Natural killer cell treated with Interleukin-12 subunit alpha and Interleukin-12 subunit beta and Interleukin-15 and Interleukin-18, amount 100 ng/mL, for 72 hours (primary cell): ENCODE measurements at regions not wholly inside any gene's neighbourhood (a gene's known extent, or its start where the extent isn't known, plus 50 kb on each side); places are given as distances from the start of the nearest gene placed in this dataset.

ENCODE experiments used
- ATAC-seq, 2 donors: fragments of 150-1000 bp; cut with Tn5 transposase in 1 of 2; sonication (Bioruptor Pico), chemical (Tn5 transposase) in 1 of 2; 2 replicates each; pipeline ENCODE4 v1.10.0; 2021
- DNase-seq: peaks from one replicate; pipeline ENCODE4 v3.0.0; 2022; ENCODE audit warnings: low spot score
- H3K27ac Mint-ChIP-seq, 2 donors: 1 replicate in 1 of 2; 2 replicates in 1 of 2; pipeline ENCODE4 v1.8.0; 2022; ENCODE audit warnings: mixed read lengths in 2 of 2, mild to moderate bottlenecking in 1 of 2, moderate library complexity in 1 of 2
- H3K27me3 Mint-ChIP-seq, 2 donors: 1 replicate in 1 of 2; 2 replicates in 1 of 2; pipeline ENCODE4 v1.8.0; 2022; ENCODE audit warnings: mixed read lengths in 2 of 2
- H3K36me3 Mint-ChIP-seq: one replicate; pipeline ENCODE4 v1.8.0; 2022; ENCODE audit warnings: mixed read lengths
- H3K4me1 Mint-ChIP-seq, 2 donors: 1 replicate in 1 of 2; 2 replicates in 1 of 2; pipeline ENCODE4 v1.8.0; 2022; ENCODE audit warnings: low read depth in 2 of 2, mixed read lengths in 2 of 2, mild to moderate bottlenecking in 1 of 2
- H3K4me3 Mint-ChIP-seq: one replicate; pipeline ENCODE4 v1.8.0; 2022; ENCODE audit warnings: mixed read lengths
- H3K9me3 Mint-ChIP-seq: 2 replicates; pipeline ENCODE4 v1.8.0; 2022; ENCODE audit warnings: mixed read lengths

DNA sequence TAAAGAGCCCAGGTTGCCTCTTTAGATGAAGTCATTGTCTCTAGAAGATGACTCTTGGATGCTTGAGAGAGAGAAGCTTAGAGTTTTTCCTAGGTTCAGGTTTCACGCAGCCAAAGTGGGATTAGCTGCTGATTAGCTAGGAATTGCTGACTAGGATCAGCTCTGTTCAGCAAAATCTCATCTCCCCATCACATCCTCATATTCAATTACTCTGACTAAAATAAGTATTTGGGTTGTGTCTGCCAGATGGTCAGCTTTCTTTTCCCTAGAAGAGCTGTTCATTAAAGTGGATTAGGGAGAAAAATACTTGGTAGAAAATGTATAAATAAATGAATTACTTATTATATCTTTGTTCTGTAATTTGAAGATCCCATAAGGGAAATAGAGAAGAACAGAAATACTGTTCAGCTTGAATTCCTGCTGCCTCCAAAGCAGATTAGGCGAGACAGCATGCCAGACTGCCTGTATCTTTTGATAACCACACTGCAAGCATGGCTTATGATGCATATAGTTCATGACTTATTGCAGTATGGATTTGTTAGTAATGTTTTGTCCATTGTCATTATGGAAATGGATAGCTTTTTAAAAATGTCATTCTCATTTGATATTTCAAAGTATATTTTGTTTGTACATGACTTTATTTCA is 184.8 kb upstream of the CD180 start:
- H3K4me1 Mint-ChIP-seq: no peaks in the 10 kb centered on the region
- peaks cover 9% of the 10 kb centered on the region for H3K36me3 Mint-ChIP-seq
- peaks cover 18 to 21% of the 10 kb centered on the region in 2 donors for H3K27me3 Mint-ChIP-seq
- no peak for DNase-seq
- H3K9me3 Mint-ChIP-seq: peaks cover 3% of the 10 kb centered on the region
- H3K4me3 Mint-ChIP-seq: no peak overlapping the region
- H3K27ac Mint-ChIP-seq: no peak overlapping the region
- no peak for ATAC-seq

- no peak for ATAC-seq
- no peak overlapping the region for H3K4me3 Mint-ChIP-seq
Observed at GRCh38 chr5:67380431-67380830, 183.8 kb upstream of the CD180 start.

DNA sequence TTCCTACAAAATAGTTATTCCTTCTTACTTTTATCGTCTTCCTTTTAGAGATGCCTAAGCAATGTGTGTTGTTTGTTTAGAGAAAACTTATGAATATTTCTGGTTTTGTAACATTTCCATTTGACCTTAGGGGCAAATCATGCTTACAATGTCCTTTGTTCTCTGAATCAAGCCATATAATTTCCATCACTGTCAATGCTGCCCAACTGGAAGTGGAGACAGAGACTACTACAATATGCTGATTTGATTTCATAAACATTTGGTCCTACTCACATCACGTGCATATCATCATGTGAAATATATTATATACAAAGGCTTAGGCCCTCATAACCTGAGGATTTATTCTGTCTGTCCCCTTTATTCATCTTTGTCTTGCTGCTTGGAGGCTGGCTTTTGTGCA is 183.2 kb upstream of the CD180 start:
- Mint-ChIP-seq H3K4me3 (no peak overlapping the region), H3K27ac (no peak overlapping the region), H3K27me3 (peaks cover 12% of the 10 kb centered on the region in 2 donors), H3K4me1 (no peaks in the 10 kb centered on the region), H3K9me3 (peaks cover 2% of the 10 kb centered on the region), H3K36me3 (peaks cover 5% of the 10 kb centered on the region)
- no peak for ATAC-seq
- no peak for DNase-seq

More at GRCh38 chr5:67380431-67380830, 183.8 kb upstream of the CD180 start:
- Mint-ChIP-seq H3K4me1 (no peaks in the 10 kb centered on the region), H3K36me3 (peaks cover 9% of the 10 kb centered on the region), H3K27ac (no peak overlapping the region), H3K9me3 (peaks cover 3% of the 10 kb centered on the region), H3K27me3 (peaks cover 16 to 18% of the 10 kb centered on the region in 2 donors)
- DNase-seq: no peak

GRCh38 chr5:67378256-67378655 is 181.7 kb upstream of the CD180 start:
- no peak overlapping the region for H3K4me3 Mint-ChIP-seq
- peaks cover 6 to 7% of the 10 kb centered on the region in 2 donors for H3K27me3 Mint-ChIP-seq
- no peak overlapping the region for H3K27ac Mint-ChIP-seq
- H3K36me3 Mint-ChIP-seq: no peaks in the 10 kb centered on the region
- H3K4me1 Mint-ChIP-seq: peaks cover 0 to 6% of the 10 kb centered on the region in 2 donors
- no peaks in the 10 kb centered on the region for H3K9me3 Mint-ChIP-seq
- DNase-seq: no peak
- no peak for ATAC-seq

GRCh38 chr5:67377631-67378030 is 181.0 kb upstream of the CD180 start:
- peaks cover 0 to 6% of the 10 kb centered on the region in 2 donors for H3K4me1 Mint-ChIP-seq
- ATAC-seq: no peak
- no peaks in the 10 kb centered on the region for H3K9me3 Mint-ChIP-seq
- H3K27ac Mint-ChIP-seq: no peak overlapping the region
- no peak for DNase-seq
- no peak overlapping the region for H3K4me3 Mint-ChIP-seq
- H3K36me3 Mint-ChIP-seq: no peaks in the 10 kb centered on the region
- H3K27me3 Mint-ChIP-seq: peaks cover 1 to 7% of the 10 kb centered on the region in 2 donors

GRCh38 chr5:67375606-67376005 is 179.0 kb upstream of the CD180 start:
- H3K9me3 Mint-ChIP-seq: no peaks in the 10 kb centered on the region
- H3K27me3 Mint-ChIP-seq: peaks cover 0 to 4% of the 10 kb centered on the region in 2 donors
- H3K4me3 Mint-ChIP-seq: no peak overlapping the region
- DNase-seq (no peak), ATAC-seq (no peak)
- peaks cover 0 to 6% of the 10 kb centered on the region in 2 donors for H3K4me1 Mint-ChIP-seq
- H3K36me3 Mint-ChIP-seq: no peaks in the 10 kb centered on the region
- H3K27ac Mint-ChIP-seq: no peak overlapping the region

DNA sequence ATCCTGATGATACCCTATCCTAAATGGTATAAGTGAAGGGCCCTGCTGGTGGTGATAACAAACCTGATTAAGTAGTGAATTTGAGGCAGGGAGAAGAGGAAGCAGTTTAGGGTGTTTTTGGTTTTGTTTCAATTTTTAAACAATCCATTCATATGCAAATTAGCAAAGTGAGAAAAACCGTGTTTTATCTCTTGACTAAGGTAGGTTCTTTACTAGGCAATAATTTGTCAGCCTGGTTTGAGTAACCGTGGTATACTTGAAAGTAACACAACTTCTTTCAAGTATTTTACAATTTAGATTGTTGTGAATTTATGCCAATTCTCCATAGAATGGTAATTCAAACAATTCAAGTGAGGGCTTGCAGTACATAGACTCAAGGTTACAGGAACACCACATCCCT is 177.8 kb upstream of the CD180 start:
- ATAC-seq (no peak), DNase-seq (no peak)
- H3K36me3 Mint-ChIP-seq: no peaks in the 10 kb centered on the region

GRCh38 chr5:67373518-67373917 is 176.9 kb upstream of the CD180 start:
- Mint-ChIP-seq H3K27ac (no peak overlapping the region), H3K36me3 (no peaks in the 10 kb centered on the region)
- no peak for DNase-seq

More for the DNA sequence above, 177.8 kb upstream of the CD180 start:
- no peak overlapping the region for H3K27ac Mint-ChIP-seq
- peaks cover 0 to 6% of the 10 kb centered on the region in 2 donors for H3K4me1 Mint-ChIP-seq
- H3K9me3 Mint-ChIP-seq: no peaks in the 10 kb centered on the region
- no peak overlapping the region for H3K4me3 Mint-ChIP-seq
- H3K27me3 Mint-ChIP-seq: peaks cover 0 to 4% of the 10 kb centered on the region in 2 donors

DNA sequence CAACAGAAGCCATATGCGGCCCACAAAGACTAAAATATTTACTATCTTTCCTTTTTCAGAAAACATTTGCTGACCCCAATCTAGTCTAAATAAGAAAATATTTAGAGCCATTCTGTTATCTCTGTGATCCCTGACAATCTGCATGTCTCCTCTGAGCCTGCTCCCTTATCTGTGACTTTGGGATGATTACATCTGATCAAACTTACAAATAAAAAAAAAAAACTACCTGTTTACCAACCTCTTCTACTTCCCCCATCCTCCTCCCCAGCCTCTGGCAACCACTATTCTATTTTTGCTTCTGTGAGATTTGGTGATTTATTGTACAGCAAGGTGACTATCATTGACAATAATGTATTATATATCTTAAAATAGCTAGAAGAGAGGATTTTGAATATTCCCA is 176.3 kb upstream of the CD180 start:
- DNase-seq (no peak), ATAC-seq (no peak)
- Mint-ChIP-seq H3K36me3 (no peaks in the 10 kb centered on the region), H3K4me1 (peaks cover 0 to 6% of the 10 kb centered on the region in 2 donors), H3K27me3 (peaks cover 0 to 4% of the 10 kb centered on the region in 2 donors), H3K4me3 (no peak overlapping the region), H3K9me3 (no peaks in the 10 kb centered on the region), H3K27ac (no peak overlapping the region)

More at GRCh38 chr5:67373518-67373917, 176.9 kb upstream of the CD180 start:
- no peak for ATAC-seq
- Mint-ChIP-seq H3K4me1 (peaks cover 0 to 6% of the 10 kb centered on the region in 2 donors), H3K9me3 (no peaks in the 10 kb centered on the region), H3K4me3 (no peak overlapping the region), H3K27me3 (peaks cover 0 to 4% of the 10 kb centered on the region in 2 donors)

GRCh38 chr5:67371924-67372323 is 175.3 kb upstream of the CD180 start:
- Mint-ChIP-seq H3K9me3 (no peaks in the 10 kb centered on the region), H3K36me3 (no peaks in the 10 kb centered on the region), H3K4me1 (peaks cover 0 to 6% of the 10 kb centered on the region in 2 donors), H3K27ac (no peak overlapping the region), H3K4me3 (no peak overlapping the region), H3K27me3 (peaks cover 0 to 3% of the 10 kb centered on the region in 2 donors)
- DNase-seq (no peak), ATAC-seq (no peak)

DNA sequence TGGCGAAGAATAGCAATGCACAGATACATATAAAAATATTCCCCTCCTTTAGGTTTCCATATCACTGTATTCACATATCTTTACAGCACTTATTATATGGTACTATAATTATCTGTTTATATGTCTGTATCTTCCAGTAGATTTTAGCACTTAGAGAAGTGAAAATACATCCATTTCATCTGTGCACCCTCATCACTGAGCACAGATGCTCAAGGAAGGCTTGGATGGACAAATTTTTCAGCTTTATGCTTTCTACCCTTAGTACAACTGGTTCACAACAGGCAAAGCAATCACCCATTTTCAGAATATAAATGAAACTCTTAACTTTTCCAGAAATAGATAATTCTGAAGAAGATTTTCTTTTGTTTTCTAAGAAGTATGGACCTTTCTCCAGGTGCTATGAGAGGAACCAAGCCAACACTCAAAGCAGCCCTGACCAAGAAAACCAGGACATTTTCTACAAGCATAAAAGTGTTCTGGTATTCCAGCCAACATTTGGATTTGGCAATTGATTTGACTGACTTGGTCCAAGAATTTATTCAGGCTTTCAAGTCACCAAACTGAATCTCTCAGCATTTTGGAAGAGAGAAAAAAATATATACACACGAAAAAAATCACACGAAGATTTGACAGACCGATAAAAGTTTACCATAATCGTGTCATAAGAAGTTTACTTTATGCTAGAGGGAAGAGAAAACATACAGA is 170.2 kb upstream of the CD180 start:
- Mint-ChIP-seq H3K4me3 (no peak overlapping the region), H3K9me3 (no peaks in the 10 kb centered on the region), H3K27ac (no peak overlapping the region), H3K36me3 (no peaks in the 10 kb centered on the region), H3K27me3 (no peaks in the 10 kb centered on the region), H3K4me1 (no peaks in the 10 kb centered on the region)
- ATAC-seq: no peak
- no peak for DNase-seq

- no peaks in the 10 kb centered on the region for H3K9me3 Mint-ChIP-seq
- no peak for ATAC-seq
Observed at GRCh38 chr5:67366276-67366675, 169.7 kb upstream of the CD180 start.

GRCh38 chr5:67364381-67364970 is 167.9 kb upstream of the CD180 start:
- H3K36me3 Mint-ChIP-seq: no peaks in the 10 kb centered on the region
- no peaks in the 10 kb centered on the region for H3K27me3 Mint-ChIP-seq
- DNase-seq (no peak), ATAC-seq (no peak)
- H3K4me1 Mint-ChIP-seq: peaks cover 8 to 13% of the 10 kb centered on the region in 2 donors
- no peak overlapping the region for H3K4me3 Mint-ChIP-seq
- no peaks in the 10 kb centered on the region for H3K9me3 Mint-ChIP-seq
- no peak overlapping the region for H3K27ac Mint-ChIP-seq

More at GRCh38 chr5:67366276-67366675, 169.7 kb upstream of the CD180 start:
- Mint-ChIP-seq H3K27ac (no peak overlapping the region), H3K4me1 (no peaks in the 10 kb centered on the region), H3K36me3 (no peaks in the 10 kb centered on the region), H3K4me3 (no peak overlapping the region), H3K27me3 (no peaks in the 10 kb centered on the region)
- no peak for DNase-seq

DNA sequence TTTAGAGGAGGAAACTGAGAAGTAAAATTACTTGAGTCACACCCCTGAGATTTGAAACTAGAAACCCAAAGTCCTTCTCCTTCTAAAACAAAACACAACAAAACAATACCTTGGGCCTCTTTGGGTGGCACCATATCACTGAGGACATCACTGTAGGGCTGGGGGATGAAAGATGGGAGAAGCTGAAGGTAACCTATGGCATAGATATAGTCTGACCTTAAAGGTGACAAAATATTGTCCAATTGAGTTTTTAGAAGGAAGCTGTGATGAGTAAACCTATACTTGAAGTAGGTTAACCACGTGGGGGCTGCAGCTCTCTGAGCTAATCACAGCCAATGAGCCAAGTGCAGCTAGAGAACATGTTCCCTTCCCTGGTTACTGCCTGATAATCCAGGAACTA is 167.4 kb upstream of the CD180 start:
- Mint-ChIP-seq H3K36me3 (no peaks in the 10 kb centered on the region), H3K27ac (no peak overlapping the region), H3K9me3 (no peaks in the 10 kb centered on the region), H3K4me3 (no peak overlapping the region), H3K27me3 (no peaks in the 10 kb centered on the region), H3K4me1 (peaks cover 8 to 13% of the 10 kb centered on the region in 2 donors)
- DNase-seq: no peak
- ATAC-seq: no peak
